Tibial nerve (tissue), 4 donors: ENCODE measurements at regions not wholly inside any gene's neighbourhood (a gene's known extent, or its start where the extent isn't known, plus 50 kb on each side); places are given as distances from the start of the nearest gene placed in this dataset.
"Not testable (repeated sequence)": the region's sequence is repeated elsewhere in the genome, so short reads cannot be mapped to it uniquely, and the experiment has no call there.

ENCODE experiments used
- DNase-seq, 2 donors: peaks; one replicate each; pipeline ENCODE4 v3.0.0-alpha.2; 2019; ENCODE audit warnings: low spot score in 2 of 2
- H3K27ac ChIP-seq, 4 donors: fragments of 200-600 bp; sonication (generic) in 3 of 4; one replicate each; pipeline ENCODE4 v1.5.1; 2017 to 2019; ENCODE audit warnings: mild to moderate bottlenecking in 1 of 4
- H3K27me3 ChIP-seq, 2 donors: fragments of 200-600 bp; sonication (generic) in 1 of 2; one replicate each; pipeline versions ENCODE4 v1.5.1 to v1.6.0; 2017 to 2019
- H3K36me3 ChIP-seq, 3 donors: fragments of 200-600 bp; sonication (generic); one replicate each; pipeline ENCODE4 v1.5.1; 2018 to 2019
- H3K4me1 ChIP-seq, 4 donors: fragments of 200-600 bp; sonication (generic) in 3 of 4; one replicate each; pipeline ENCODE4 v1.5.1; 2017 to 2019
- H3K4me3 ChIP-seq, 4 donors: fragments of 200-600 bp; sonication (generic) in 3 of 4; one replicate each; pipeline ENCODE4 v1.5.1; 2017 to 2019; ENCODE audit warnings: mild to moderate bottlenecking in 1 of 4, moderate library complexity in 1 of 4
- H3K9me3 ChIP-seq, 4 donors: fragments of 200-600 bp; sonication (generic) in 3 of 4; one replicate each; pipeline ENCODE4 v1.5.1; 2017 to 2019
- EP300 ChIP-seq, 2 donors: sonication (generic); formaldehyde crosslinking; IDR thresholded peaks; one replicate each; pipeline ENCODE4 v1.6.1; 2017; ENCODE audit warnings: antibody characterized with exemption in 2 of 2, mild to moderate bottlenecking in 1 of 2
- POLR2A ChIP-seq, 2 donors: fragments of 450-650 bp; IDR thresholded peaks; one replicate each; pipeline ENCODE4 v1.6.1; 2017; ENCODE audit warnings: antibody characterized with exemption in 2 of 2, mild to moderate bottlenecking in 2 of 2, moderate library complexity in 2 of 2
- WGBS, 2 donors: methylation state at CpG; one replicate each; pipeline ENCODE4 v1.1.5; 2018; 5-methylcytosine and 5-hydroxymethylcytosine counted together
- TF ChIP-seq, protein P1 (sequence below), 5 experiments: fragments of 200-600 bp in 3 of 5; fragments of 450-650 bp in 2 of 5; sonication (generic) in 3 of 5; IDR thresholded peaks; one replicate each; pipeline ENCODE4 v1.5.1; 2016 to 2019; ENCODE audit warnings: antibody characterized with exemption in 5 of 5, mild to moderate bottlenecking in 3 of 5, moderate library complexity in 2 of 5

- no peak for DNase-seq
- H3K9me3 ChIP-seq = no peaks in the 10 kb centered on the region
- no peak for TF ChIP-seq POLR2A (IDR thresholded peaks at IDR 0.05)
- TF ChIP-seq, protein P1, sequence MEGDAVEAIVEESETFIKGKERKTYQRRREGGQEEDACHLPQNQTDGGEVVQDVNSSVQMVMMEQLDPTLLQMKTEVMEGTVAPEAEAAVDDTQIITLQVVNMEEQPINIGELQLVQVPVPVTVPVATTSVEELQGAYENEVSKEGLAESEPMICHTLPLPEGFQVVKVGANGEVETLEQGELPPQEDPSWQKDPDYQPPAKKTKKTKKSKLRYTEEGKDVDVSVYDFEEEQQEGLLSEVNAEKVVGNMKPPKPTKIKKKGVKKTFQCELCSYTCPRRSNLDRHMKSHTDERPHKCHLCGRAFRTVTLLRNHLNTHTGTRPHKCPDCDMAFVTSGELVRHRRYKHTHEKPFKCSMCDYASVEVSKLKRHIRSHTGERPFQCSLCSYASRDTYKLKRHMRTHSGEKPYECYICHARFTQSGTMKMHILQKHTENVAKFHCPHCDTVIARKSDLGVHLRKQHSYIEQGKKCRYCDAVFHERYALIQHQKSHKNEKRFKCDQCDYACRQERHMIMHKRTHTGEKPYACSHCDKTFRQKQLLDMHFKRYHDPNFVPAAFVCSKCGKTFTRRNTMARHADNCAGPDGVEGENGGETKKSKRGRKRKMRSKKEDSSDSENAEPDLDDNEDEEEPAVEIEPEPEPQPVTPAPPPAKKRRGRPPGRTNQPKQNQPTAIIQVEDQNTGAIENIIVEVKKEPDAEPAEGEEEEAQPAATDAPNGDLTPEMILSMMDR (IDR thresholded peaks at IDR 0.05) = no peak
- no peak for TF ChIP-seq EP300 (IDR thresholded peaks at IDR 0.05)
- 82 to 84% methylated on average over 1 of the region's 1 CpG for WGBS, 2 donors
- peaks cover 0 to 12% (median 0%) of the 10 kb centered on the region in 4 donors for H3K4me1 ChIP-seq
- H3K4me3 ChIP-seq = no peak overlapping the region
- H3K27me3 ChIP-seq = no peaks in the 10 kb centered on the region
- H3K27ac ChIP-seq = no peak overlapping the region
- no peaks in the 10 kb centered on the region for H3K36me3 ChIP-seq
Observed at GRCh38 chr4:17234678-17235077, 277.2 kb downstream of the QDPR start.

DNA sequence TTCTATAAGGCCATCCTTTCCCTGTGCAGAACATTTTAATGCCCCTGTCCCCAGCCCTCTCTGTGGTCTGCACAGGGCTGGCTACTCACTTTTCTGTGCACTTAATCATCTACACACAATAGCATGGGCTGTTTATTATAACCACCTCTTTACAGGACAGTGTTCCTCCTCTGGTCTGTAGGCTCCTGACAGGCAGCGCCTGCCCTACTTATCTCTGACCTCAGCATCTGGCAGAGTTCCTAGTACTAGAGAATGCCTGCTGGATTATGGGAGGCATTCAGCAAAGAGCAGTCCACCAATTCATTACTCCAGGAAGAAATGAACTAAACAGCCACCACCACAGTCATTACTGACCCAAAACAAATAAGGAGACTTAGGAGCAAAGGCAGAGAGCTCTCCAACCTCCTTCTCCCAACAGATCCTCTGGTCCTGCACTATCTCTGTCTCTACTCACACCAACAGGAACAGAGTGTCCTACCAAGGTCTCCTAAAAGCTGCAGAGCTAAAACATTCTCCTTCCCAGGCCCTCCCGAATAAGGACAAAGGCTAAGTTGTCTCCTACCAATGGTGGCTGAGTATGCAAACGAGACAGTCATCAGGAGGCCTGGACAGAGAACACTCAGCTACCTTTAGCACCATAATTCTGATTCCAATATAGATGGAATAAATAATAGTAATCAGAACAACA is 279.2 kb downstream of the QDPR start:
- Histone ChIP-seq H3K27me3 (no peaks in the 10 kb centered on the region), H3K9me3 (no peaks in the 10 kb centered on the region), H3K4me3 (no peak overlapping the region), H3K36me3 (no peaks in the 10 kb centered on the region), H3K4me1 (peaks cover 0 to 12% (median 0%) of the 10 kb centered on the region in 4 donors), H3K27ac (peak overlapping the region in 2 of 4 donors; percentile 25 to 45)
- TF ChIP-seq, protein P1 (IDR thresholded peaks at IDR 0.05) = no peak
- TF ChIP-seq POLR2A (IDR thresholded peaks at IDR 0.05) = no peak
- TF ChIP-seq EP300 (IDR thresholded peaks at IDR 0.05) = no peak
- DNase-seq = peak in 1 of 2 donors; percentile 46
- WGBS, 2 donors = 41 to 58% methylated on average over 3 of the region's 3 CpGs

DNA sequence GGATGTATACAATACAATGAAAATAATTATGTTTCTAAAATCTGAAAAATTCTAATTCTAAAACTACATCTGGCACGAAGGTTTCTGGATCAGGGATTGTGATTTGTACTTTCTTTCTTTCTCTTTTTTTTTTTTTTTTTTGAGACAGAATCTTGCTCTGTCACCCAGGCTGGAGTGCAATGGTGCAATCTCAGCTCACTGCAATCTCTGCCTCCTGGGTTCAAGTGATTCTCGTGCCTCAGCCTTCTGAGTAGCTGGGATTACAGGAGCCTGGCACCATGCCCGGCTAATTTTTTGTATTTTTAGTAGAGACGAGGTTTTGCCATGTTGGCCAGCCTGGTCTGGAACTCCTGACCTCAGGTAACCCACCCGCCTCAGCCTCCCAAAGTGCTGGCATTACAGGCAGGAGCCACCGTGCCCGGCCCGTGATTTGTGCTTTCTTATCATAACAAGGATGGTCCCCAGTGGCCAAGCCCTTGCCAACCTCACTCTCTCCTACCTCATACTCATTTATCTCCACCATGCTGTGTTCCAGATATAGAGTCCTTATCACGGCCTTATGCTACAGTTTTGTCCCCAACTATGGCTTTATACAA is 279.9 kb downstream of the QDPR start:
- not testable (repeated sequence) for H3K4me3 ChIP-seq, H3K36me3 ChIP-seq, H3K9me3 ChIP-seq, H3K27me3 ChIP-seq
- DNase-seq = peak in 1 of 2 donors; percentile 13
- H3K27ac ChIP-seq = peak overlapping the region in 2 of 4 donors; percentile 25 to 45
- peaks cover 0 to 12% (median 0%) of the 10 kb centered on the region in 4 donors for H3K4me1 ChIP-seq
- 63 to 64% methylated on average over 9 of the region's 9 CpGs for WGBS, 2 donors

- H3K4me3 ChIP-seq = no peak overlapping the region
- 19 to 25% methylated on average over 1 of the region's 1 CpG for WGBS, 2 donors
- TF ChIP-seq EP300 (IDR thresholded peaks at IDR 0.05) (no peak), POLR2A (IDR thresholded peaks at IDR 0.05) (no peak)
- TF ChIP-seq, protein P1 (IDR thresholded peaks at IDR 0.05) = no peak
- no peak overlapping the region for H3K27ac ChIP-seq
- H3K36me3 ChIP-seq = no peaks in the 10 kb centered on the region
- peaks cover 0 to 12% (median 0%) of the 10 kb centered on the region in 4 donors for H3K4me1 ChIP-seq
- no peaks in the 10 kb centered on the region for H3K27me3 ChIP-seq
- no peaks in the 10 kb centered on the region for H3K9me3 ChIP-seq
- DNase-seq = no peak
Observed at GRCh38 chr4:17230727-17231126, 281.2 kb downstream of the QDPR start.

GRCh38 chr4:17220816-17221215 is 291.1 kb downstream of the QDPR start:
- H3K4me1 ChIP-seq = no peaks in the 10 kb centered on the region
- TF ChIP-seq EP300 (IDR thresholded peaks at IDR 0.05) (no peak), POLR2A (IDR thresholded peaks at IDR 0.05) (no peak)
- TF ChIP-seq, protein P1 (IDR thresholded peaks at IDR 0.05) = no peak
- peaks cover 0 to 15% (median 1%) of the 10 kb centered on the region in 4 donors for H3K9me3 ChIP-seq
- no peak overlapping the region for H3K4me3 ChIP-seq
- no peak overlapping the region for H3K27ac ChIP-seq
- H3K36me3 ChIP-seq = no peaks in the 10 kb centered on the region
- H3K27me3 ChIP-seq = no peaks in the 10 kb centered on the region
- no peak for DNase-seq
